ENCODE measurements at regions not wholly inside any gene's neighbourhood (a gene's known extent, or its start where the extent isn't known, plus 50 kb on each side); places are given as distances from the start of the nearest gene placed in this dataset.

DNA sequence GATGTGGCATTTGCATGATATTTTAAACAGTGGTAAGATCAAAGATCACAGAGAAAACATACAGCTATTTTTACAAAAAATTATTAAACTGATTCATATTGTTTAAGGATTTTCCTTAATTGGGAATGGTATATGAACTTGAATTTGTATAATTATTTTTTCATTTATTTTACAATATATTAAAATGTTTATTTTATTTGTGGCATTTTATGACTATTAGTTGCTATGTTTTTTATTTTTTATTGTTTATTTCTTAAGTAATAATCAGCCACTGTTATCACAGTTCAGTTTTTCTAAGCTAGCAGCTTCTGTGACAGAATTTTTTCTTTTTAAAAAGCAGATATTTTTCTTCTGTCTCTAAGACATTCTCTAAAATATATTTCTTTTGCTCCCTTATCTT, 387.0 kb upstream of the KHDRBS2 start:
- Histone ChIP-seq H3K27ac (no peak overlapping the region), H3K36me3 (no peaks in the 10 kb centered on the region), H3K9me3 (no peaks in the 10 kb centered on the region), H3K4me3 (no peak overlapping the region), H3K27me3 (no peaks in the 10 kb centered on the region), H3K4me1 (no peaks in the 10 kb centered on the region)
- intact Hi-C loops (cut with DNase I), result no loop called here
- DNase-seq (ENCODE audit: low spot score in 2 of 2), result no peak
- TF ChIP-seq CTCF (IDR thresholded peaks at IDR 0.05), result no peak

DNA sequence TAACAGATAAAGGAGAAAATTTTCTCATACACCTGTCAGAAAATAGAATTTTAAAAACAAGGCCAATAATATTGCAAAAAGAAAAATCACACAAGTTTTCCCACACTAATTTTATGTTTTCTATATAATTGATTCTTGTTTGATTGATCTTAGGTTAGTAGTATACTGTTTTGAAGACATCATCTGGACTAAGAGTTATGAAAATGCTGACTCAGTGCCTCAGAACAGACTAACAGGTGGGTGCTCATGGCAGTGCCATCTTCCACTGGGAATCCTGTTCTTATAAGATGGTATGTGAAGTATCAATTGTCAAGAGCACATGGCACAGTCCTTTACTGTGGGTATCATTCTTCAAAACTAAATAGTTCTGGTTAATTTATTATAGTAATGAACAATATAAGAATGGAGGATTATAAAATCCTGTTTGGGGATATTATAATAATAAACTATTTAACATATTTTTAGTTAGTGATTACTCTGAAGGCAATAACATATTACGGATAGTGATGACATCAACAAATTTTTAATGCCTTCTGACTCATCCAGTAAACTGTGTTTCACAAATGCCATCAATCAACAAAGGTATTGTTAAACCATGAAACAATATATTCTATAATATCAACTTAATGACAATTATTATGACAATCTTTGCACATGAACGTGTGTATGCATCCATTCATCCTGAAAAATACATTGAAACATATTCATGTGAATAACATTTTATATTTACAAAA, 384.6 kb upstream of the KHDRBS2 start:
- DNase-seq (ENCODE audit: low spot score in 2 of 2), result no peak
- no peak overlapping the region for H3K27ac ChIP-seq
- no peak overlapping the region for H3K4me3 ChIP-seq
- H3K4me1 ChIP-seq, result no peaks in the 10 kb centered on the region
- H3K27me3 ChIP-seq, result no peaks in the 10 kb centered on the region
- no peak for TF ChIP-seq CTCF (IDR thresholded peaks at IDR 0.05)
- H3K36me3 ChIP-seq, result no peaks in the 10 kb centered on the region
- intact Hi-C loops (cut with DNase I), result no loop called here
- no peaks in the 10 kb centered on the region for H3K9me3 ChIP-seq

GRCh38 chr6:62669831-62670230, 383.8 kb upstream of the KHDRBS2 start:
- TF ChIP-seq CTCF (IDR thresholded peaks at IDR 0.05), result no peak

GRCh38 chr6:62652692-62653328, 366.8 kb upstream of the KHDRBS2 start:
- H3K27ac ChIP-seq, result no peak overlapping the region
- no peaks in the 10 kb centered on the region for H3K4me1 ChIP-seq
- TF ChIP-seq CTCF (IDR thresholded peaks at IDR 0.05), result no peak
- no peak for DNase-seq (ENCODE audit: low spot score in 2 of 2)
- H3K4me3 ChIP-seq, result no peak overlapping the region
- H3K36me3 ChIP-seq, result no peaks in the 10 kb centered on the region
- H3K9me3 ChIP-seq, result peaks cover 0 to 40% of the 10 kb centered on the region in 2 donors
- intact Hi-C loops (cut with DNase I), result no loop called here
- no peaks in the 10 kb centered on the region for H3K27me3 ChIP-seq

More at GRCh38 chr6:62669831-62670230, 383.8 kb upstream of the KHDRBS2 start:
- intact Hi-C loops (cut with DNase I), result no loop called here
- H3K27ac ChIP-seq, result no peak overlapping the region
- no peaks in the 10 kb centered on the region for H3K36me3 ChIP-seq
- no peaks in the 10 kb centered on the region for H3K9me3 ChIP-seq
- H3K4me1 ChIP-seq, result no peaks in the 10 kb centered on the region
- no peak for DNase-seq (ENCODE audit: low spot score in 2 of 2)
- no peaks in the 10 kb centered on the region for H3K27me3 ChIP-seq
- H3K4me3 ChIP-seq, result no peak overlapping the region

DNA sequence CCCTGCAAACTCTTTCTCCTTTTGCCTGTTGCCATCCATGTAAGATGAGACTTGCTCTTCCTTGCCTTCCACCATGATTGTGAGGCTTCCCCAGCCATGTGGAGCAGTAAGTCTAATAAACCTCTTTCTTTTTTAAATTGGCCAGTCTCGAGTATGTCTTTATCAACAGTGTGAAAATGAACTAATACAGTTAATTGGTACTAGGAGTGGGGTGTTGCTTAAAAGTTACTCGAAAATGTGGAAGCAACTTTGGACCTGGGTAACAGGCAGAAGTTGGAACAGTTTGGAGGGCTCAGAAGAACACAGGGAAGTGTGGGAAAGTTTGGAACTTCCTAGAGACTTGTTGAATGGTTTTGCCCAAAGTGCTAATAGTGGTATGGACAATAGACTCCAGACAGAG, 359.2 kb upstream of the KHDRBS2 start:
- no peaks in the 10 kb centered on the region for H3K36me3 ChIP-seq
- H3K27me3 ChIP-seq, result no peaks in the 10 kb centered on the region
- H3K4me3 ChIP-seq, result no peak overlapping the region
- peaks cover 0 to 15% of the 10 kb centered on the region in 2 donors for H3K9me3 ChIP-seq
- intact Hi-C loops (cut with DNase I), result no loop called here
- no peak overlapping the region for H3K27ac ChIP-seq
- TF ChIP-seq CTCF (IDR thresholded peaks at IDR 0.05), result no peak
- DNase-seq (ENCODE audit: low spot score in 2 of 2), result no peak
- H3K4me1 ChIP-seq, result no peaks in the 10 kb centered on the region

All from ascending aorta (tissue), 2 donors.